Fibroblast of lung (primary cell): ENCODE measurements at regions not wholly inside any gene's neighbourhood (a gene's known extent, or its start where the extent isn't known, plus 50 kb on each side); places are given as distances from the start of the nearest gene placed in this dataset.

Experiments used
- EZH2 ChIP-seq: IDR thresholded peaks from 2 replicates; pipeline ENCODE4 v1.5.1; 2012; ENCODE audit warnings: low read length, control low read depth, mild to moderate bottlenecking; ENCODE audit errors: missing control alignments
- TF ChIP-seq, protein P1 (sequence below), 2 donors: IDR thresholded peaks in 1 of 2; conservative IDR thresholded peaks in 1 of 2; 1 replicate in 1 of 2; 2 replicates in 1 of 2; pipeline ENCODE4 v1.5.1; 2011 to 2012; ENCODE audit warnings: low read length in 2 of 2, control low read depth in 1 of 2, inconsistent platforms in 1 of 2, low read depth in 1 of 2, mild to moderate bottlenecking in 1 of 2

DNA sequence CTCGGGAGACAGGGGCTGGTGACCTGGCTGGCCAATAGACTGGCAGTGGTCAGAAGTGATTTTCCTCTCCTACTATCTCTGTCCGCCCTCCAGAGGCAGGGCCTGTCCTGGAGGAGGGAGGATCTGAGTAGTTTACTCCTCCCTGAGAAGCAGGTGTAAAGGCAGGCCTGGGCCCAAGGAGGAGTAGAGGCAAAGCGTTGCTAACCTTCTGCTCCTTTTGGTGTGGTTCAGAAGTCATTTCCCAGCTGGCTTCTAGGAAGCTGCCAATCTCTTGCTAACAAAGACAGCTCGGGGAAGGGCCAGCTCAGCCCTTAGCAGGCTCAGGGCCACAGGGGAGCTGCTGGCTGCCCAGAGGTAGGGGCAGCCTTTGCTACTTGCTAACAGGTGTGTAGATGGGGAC, 151.1 kb upstream of the NECTIN1 start:
- TF ChIP-seq, protein P1, sequence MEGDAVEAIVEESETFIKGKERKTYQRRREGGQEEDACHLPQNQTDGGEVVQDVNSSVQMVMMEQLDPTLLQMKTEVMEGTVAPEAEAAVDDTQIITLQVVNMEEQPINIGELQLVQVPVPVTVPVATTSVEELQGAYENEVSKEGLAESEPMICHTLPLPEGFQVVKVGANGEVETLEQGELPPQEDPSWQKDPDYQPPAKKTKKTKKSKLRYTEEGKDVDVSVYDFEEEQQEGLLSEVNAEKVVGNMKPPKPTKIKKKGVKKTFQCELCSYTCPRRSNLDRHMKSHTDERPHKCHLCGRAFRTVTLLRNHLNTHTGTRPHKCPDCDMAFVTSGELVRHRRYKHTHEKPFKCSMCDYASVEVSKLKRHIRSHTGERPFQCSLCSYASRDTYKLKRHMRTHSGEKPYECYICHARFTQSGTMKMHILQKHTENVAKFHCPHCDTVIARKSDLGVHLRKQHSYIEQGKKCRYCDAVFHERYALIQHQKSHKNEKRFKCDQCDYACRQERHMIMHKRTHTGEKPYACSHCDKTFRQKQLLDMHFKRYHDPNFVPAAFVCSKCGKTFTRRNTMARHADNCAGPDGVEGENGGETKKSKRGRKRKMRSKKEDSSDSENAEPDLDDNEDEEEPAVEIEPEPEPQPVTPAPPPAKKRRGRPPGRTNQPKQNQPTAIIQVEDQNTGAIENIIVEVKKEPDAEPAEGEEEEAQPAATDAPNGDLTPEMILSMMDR (conservative IDR thresholded peaks at IDR 0.05 in 1 of 2, IDR thresholded peaks at IDR 0.05 in 1 of 2; ENCODE audit: low read depth in 1 of 2, low read length in 2 of 2): no peak
- TF ChIP-seq EZH2: no peak
